ENCODE measurements at regions not wholly inside any gene's neighbourhood (a gene's known extent, or its start where the extent isn't known, plus 50 kb on each side); places are given as distances from the start of the nearest gene placed in this dataset.

DNA sequence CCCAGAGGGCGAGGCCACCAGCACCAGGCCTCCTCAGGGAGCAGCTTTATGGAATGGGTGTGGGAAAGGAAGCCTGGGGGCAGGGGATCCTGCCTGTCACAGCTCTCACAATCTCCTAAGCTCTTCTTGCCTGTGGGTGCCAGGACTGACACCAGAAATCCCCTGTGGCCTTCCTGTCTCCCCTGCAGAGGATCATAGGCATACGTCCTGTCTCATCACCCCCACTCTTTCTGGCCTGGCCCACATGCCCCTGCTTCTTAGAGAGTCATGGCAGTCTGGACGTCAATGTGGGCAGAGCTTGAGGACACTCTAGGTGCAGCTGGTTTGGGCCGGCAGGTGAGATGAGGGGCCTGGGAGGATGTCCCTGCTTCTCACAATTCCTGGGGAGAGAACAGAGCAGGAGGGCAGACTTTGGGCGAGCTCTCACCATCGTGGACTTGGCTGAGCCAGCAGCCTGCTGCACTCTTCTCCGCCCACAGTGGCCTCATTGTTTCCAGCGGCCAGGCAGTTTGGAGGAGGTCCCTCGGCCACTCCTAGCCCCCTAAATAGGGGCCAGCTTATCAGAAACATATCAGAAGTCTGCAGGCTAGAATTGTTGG lies 67.3 kb upstream of the ZFR start:
- Histone ChIP-seq H4K91ac (ENCODE audit: low read length) (no peak overlapping the region), H2BK5ac (ENCODE audit: low read depth, low read length, poor library complexity, severe bottlenecking) (no peak overlapping the region), H3K4me1 (ENCODE audit: control insufficient read depth, insufficient read depth, low read depth, low read length) (no peaks in the 10 kb centered on the region), H2AFZ (ENCODE audit: low read depth, low read length) (no peak overlapping the region), H3K14ac (ENCODE audit: low read length in 2 of 2) (no peak overlapping the region), H3K36me3 (ENCODE audit: control insufficient read depth in 1 of 2, insufficient read depth in 2 of 2, low read depth in 1 of 2, low read length in 2 of 2) (no peaks in the 10 kb centered on the region), H3K27ac (ENCODE audit: low read length, poor library complexity, severe bottlenecking) (no peak overlapping the region), H2AK5ac (ENCODE audit: low read length, severe bottlenecking) (no peak overlapping the region), H3K4ac (ENCODE audit: low read depth in 1 of 2, low read length in 2 of 2) (no peak overlapping the region), H3K27me3 (ENCODE audit: control insufficient read depth in 1 of 2, insufficient read depth in 1 of 2, low read length in 2 of 2) (peaks cover 0 to 18% of the 10 kb centered on the region in 2 experiments), H3K4me2 (ENCODE audit: low read length, poor library complexity, severe bottlenecking) (no peak overlapping the region), H2BK15ac (ENCODE audit: low read depth, poor library complexity, severe bottlenecking) (no peak overlapping the region), H3K79me1 (replicated peaks; ENCODE audit: low read length, poor library complexity, severe bottlenecking) (no peaks in the 10 kb centered on the region), H3K9me3 (ENCODE audit: control insufficient read depth, low read length) (no peaks in the 10 kb centered on the region), H4K8ac (ENCODE audit: low read length) (no peak overlapping the region), H2BK12ac (ENCODE audit: low read length in 2 of 2) (no peak overlapping the region), H3K4me3 (ENCODE audit: insufficient read depth in 1 of 2, low read depth in 1 of 2, low read length in 2 of 2) (no peak overlapping the region), H3K9ac (ENCODE audit: low read length) (no peak overlapping the region), H3K23ac (ENCODE audit: low read length in 2 of 2) (no peak overlapping the region), H3K18ac (ENCODE audit: low read depth in 1 of 2, low read length in 2 of 2) (no peak overlapping the region), H2BK120ac (ENCODE audit: low read depth, low read length) (no peak overlapping the region)
- WGBS, result 83% methylated on average over 8 of the region's 9 CpGs
- DNase-seq, result no peak

DNA sequence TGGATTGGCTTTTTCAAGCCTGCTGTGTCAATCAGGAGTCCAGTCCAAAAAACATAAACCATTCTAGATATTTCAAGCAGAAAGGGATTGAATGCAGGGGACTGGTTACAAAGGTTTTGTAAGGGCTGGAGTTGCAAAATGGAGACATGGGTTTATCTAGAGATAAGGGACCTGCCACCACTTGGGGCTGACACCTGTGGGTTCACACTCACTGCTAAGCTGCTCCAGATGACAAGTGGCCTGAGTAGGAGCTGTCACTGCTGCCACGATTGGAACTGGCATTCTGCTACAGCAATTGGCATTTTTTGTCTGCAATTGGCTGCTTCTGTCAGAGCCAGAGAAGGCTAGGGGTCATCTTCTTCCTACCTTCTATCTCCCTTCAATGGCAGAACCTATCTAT lies 66.3 kb upstream of the ZFR start:
- Histone ChIP-seq H2BK12ac (ENCODE audit: low read length in 2 of 2) (no peak overlapping the region), H2AK5ac (ENCODE audit: low read length, severe bottlenecking) (no peak overlapping the region), H3K36me3 (ENCODE audit: control insufficient read depth in 1 of 2, insufficient read depth in 2 of 2, low read depth in 1 of 2, low read length in 2 of 2) (no peaks in the 10 kb centered on the region), H3K4me2 (ENCODE audit: low read length, poor library complexity, severe bottlenecking) (no peak overlapping the region), H3K4me3 (ENCODE audit: insufficient read depth in 1 of 2, low read depth in 1 of 2, low read length in 2 of 2) (no peak overlapping the region), H2AFZ (ENCODE audit: low read depth, low read length) (no peak overlapping the region), H3K27ac (ENCODE audit: low read length, poor library complexity, severe bottlenecking) (no peak overlapping the region), H4K8ac (ENCODE audit: low read length) (no peak overlapping the region), H3K27me3 (ENCODE audit: control insufficient read depth in 1 of 2, insufficient read depth in 1 of 2, low read length in 2 of 2) (peaks cover 0 to 28% of the 10 kb centered on the region in 2 experiments), H3K23ac (ENCODE audit: low read length in 2 of 2) (no peak overlapping the region), H2BK120ac (ENCODE audit: low read depth, low read length) (no peak overlapping the region), H2BK15ac (ENCODE audit: low read depth, poor library complexity, severe bottlenecking) (no peak overlapping the region), H3K9ac (ENCODE audit: low read length) (no peak overlapping the region), H4K91ac (ENCODE audit: low read length) (no peak overlapping the region), H3K4me1 (ENCODE audit: control insufficient read depth, insufficient read depth, low read depth, low read length) (no peaks in the 10 kb centered on the region), H3K9me3 (ENCODE audit: control insufficient read depth, low read length) (no peaks in the 10 kb centered on the region), H2BK5ac (ENCODE audit: low read depth, low read length, poor library complexity, severe bottlenecking) (no peak overlapping the region), H3K18ac (ENCODE audit: low read depth in 1 of 2, low read length in 2 of 2) (no peak overlapping the region), H3K79me1 (replicated peaks; ENCODE audit: low read length, poor library complexity, severe bottlenecking) (no peaks in the 10 kb centered on the region), H3K14ac (ENCODE audit: low read length in 2 of 2) (no peak overlapping the region), H3K4ac (ENCODE audit: low read depth in 1 of 2, low read length in 2 of 2) (no peak overlapping the region)
- no peak for DNase-seq
- 89% methylated on average over 1 of the region's 1 CpG for WGBS

- Histone ChIP-seq H4K8ac (ENCODE audit: low read length) (no peak overlapping the region), H2AK5ac (ENCODE audit: low read length, severe bottlenecking) (no peak overlapping the region), H3K9me3 (ENCODE audit: control insufficient read depth, low read length) (no peaks in the 10 kb centered on the region), H3K23ac (ENCODE audit: low read length in 2 of 2) (no peak overlapping the region), H3K4me1 (ENCODE audit: control insufficient read depth, insufficient read depth, low read depth, low read length) (peaks cover 4% of the 10 kb centered on the region), H2BK5ac (ENCODE audit: low read depth, low read length, poor library complexity, severe bottlenecking) (no peak overlapping the region), H3K18ac (ENCODE audit: low read depth in 1 of 2, low read length in 2 of 2) (no peak overlapping the region), H2BK12ac (ENCODE audit: low read length in 2 of 2) (no peak overlapping the region), H3K79me1 (replicated peaks; ENCODE audit: low read length, poor library complexity, severe bottlenecking) (no peaks in the 10 kb centered on the region), H3K27me3 (ENCODE audit: control insufficient read depth in 1 of 2, insufficient read depth in 1 of 2, low read length in 2 of 2) (peaks cover 0 to 37% of the 10 kb centered on the region in 2 experiments), H3K9ac (ENCODE audit: low read length) (peak overlapping the region; percentile 80), H3K36me3 (ENCODE audit: control insufficient read depth in 1 of 2, insufficient read depth in 2 of 2, low read depth in 1 of 2, low read length in 2 of 2) (no peaks in the 10 kb centered on the region), H2BK15ac (ENCODE audit: low read depth, poor library complexity, severe bottlenecking) (no peak overlapping the region), H3K27ac (ENCODE audit: low read length, poor library complexity, severe bottlenecking) (no peak overlapping the region), H2AFZ (ENCODE audit: low read depth, low read length) (no peak overlapping the region), H2BK120ac (ENCODE audit: low read depth, low read length) (no peak overlapping the region), H3K4me3 (ENCODE audit: insufficient read depth in 1 of 2, low read depth in 1 of 2, low read length in 2 of 2) (peak overlapping the region in 1 of 2 experiments; percentile 35), H3K4me2 (ENCODE audit: low read length, poor library complexity, severe bottlenecking) (no peak overlapping the region), H3K4ac (ENCODE audit: low read depth in 1 of 2, low read length in 2 of 2) (no peak overlapping the region), H3K14ac (ENCODE audit: low read length in 2 of 2) (no peak overlapping the region), H4K91ac (ENCODE audit: low read length) (no peak overlapping the region)
- 79% methylated on average over 8 of the region's 8 CpGs for WGBS
- no peak for DNase-seq
Measured at GRCh38 chr5:32508806-32509805, 64.6 kb upstream of the ZFR start.

DNA sequence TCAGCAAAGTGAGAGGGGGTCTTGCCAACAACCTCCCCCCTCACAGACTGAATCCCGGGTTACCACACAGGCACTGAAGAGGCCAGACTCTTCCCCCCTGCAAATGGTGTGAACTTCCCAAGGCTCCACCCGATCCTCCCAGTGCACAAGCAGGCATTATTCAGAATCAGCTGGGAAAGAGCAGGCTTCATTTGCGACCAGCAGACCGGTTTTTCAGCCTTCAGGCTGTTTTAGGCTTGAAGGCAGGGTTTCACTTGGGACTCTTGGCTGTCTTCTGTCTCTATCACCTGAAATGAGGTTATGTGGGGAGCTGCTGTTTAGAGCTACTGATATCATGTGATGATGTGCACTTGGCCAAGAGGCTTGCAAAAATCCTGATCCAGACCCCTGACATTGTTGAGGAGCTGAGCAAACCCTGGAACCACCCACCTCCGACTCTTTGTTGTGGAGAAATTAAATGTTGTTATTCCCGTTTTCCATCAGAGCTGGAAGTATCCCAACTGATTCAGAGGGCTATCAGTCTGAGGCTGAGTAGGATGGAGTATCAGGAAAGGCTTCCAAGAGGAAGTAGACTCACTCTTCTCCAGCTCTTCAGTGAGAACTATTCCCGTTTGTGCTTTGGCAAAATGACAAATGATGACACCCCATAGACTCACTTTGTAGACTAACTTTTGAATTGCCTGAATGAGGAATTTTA lies 63.3 kb upstream of the ZFR start:
- H3K79me1 ChIP-seq (replicated peaks; ENCODE audit: low read length, poor library complexity, severe bottlenecking), result no peaks in the 10 kb centered on the region
- no peak overlapping the region for H2AK5ac ChIP-seq (ENCODE audit: low read length, severe bottlenecking)
- H3K9me3 ChIP-seq (ENCODE audit: control insufficient read depth, low read length), result no peaks in the 10 kb centered on the region
- H2BK15ac ChIP-seq (ENCODE audit: low read depth, poor library complexity, severe bottlenecking), result no peak overlapping the region
- peak overlapping the region; percentile 80 for H3K9ac ChIP-seq (ENCODE audit: low read length)
- 71% methylated on average over 6 of the region's 7 CpGs for WGBS
- no peak overlapping the region for H2BK120ac ChIP-seq (ENCODE audit: low read depth, low read length)
- H3K4me3 ChIP-seq (ENCODE audit: insufficient read depth in 1 of 2, low read depth in 1 of 2, low read length in 2 of 2), result peak overlapping the region in 1 of 2 experiments; percentile 34
- H3K4me1 ChIP-seq (ENCODE audit: control insufficient read depth, insufficient read depth, low read depth, low read length), result peaks cover 4% of the 10 kb centered on the region
- H2BK12ac ChIP-seq (ENCODE audit: low read length in 2 of 2), result no peak overlapping the region
- no peaks in the 10 kb centered on the region for H3K36me3 ChIP-seq (ENCODE audit: control insufficient read depth in 1 of 2, insufficient read depth in 2 of 2, low read depth in 1 of 2, low read length in 2 of 2)
- no peak overlapping the region for H4K91ac ChIP-seq (ENCODE audit: low read length)
- H3K4me2 ChIP-seq (ENCODE audit: low read length, poor library complexity, severe bottlenecking), result no peak overlapping the region
- no peak overlapping the region for H2AFZ ChIP-seq (ENCODE audit: low read depth, low read length)
- no peak overlapping the region for H2BK5ac ChIP-seq (ENCODE audit: low read depth, low read length, poor library complexity, severe bottlenecking)
- DNase-seq, result no peak
- no peak overlapping the region for H3K4ac ChIP-seq (ENCODE audit: low read depth in 1 of 2, low read length in 2 of 2)
- H3K27ac ChIP-seq (ENCODE audit: low read length, poor library complexity, severe bottlenecking), result no peak overlapping the region
- no peak overlapping the region for H3K14ac ChIP-seq (ENCODE audit: low read length in 2 of 2)
- H3K27me3 ChIP-seq (ENCODE audit: control insufficient read depth in 1 of 2, insufficient read depth in 1 of 2, low read length in 2 of 2), result peaks cover 0 to 37% of the 10 kb centered on the region in 2 experiments
- H4K8ac ChIP-seq (ENCODE audit: low read length), result no peak overlapping the region
- no peak overlapping the region for H3K23ac ChIP-seq (ENCODE audit: low read length in 2 of 2)
- H3K18ac ChIP-seq (ENCODE audit: low read depth in 1 of 2, low read length in 2 of 2), result no peak overlapping the region
